Glomerular visceral epithelial cell (primary cell): ENCODE measurements at regions not wholly inside any gene's neighbourhood (a gene's known extent, or its start where the extent isn't known, plus 50 kb on each side); places are given as distances from the start of the nearest gene placed in this dataset.
"Not testable (repeated sequence)": the region's sequence is repeated elsewhere in the genome, so short reads cannot be mapped to it uniquely, and the experiment has no call there.

Source experiments
- DNase-seq: peaks from one replicate; pipeline ENCODE4 v3.0.0-alpha.2; 2016; ENCODE audit errors: extremely low spot score

- DNase-seq = no peak
Observed at GRCh38 chr13:37225414-37226070, 120.1 kb upstream of the CSNK1A1L start.

GRCh38 chr13:37216331-37216730, 110.9 kb upstream of the CSNK1A1L start:
- no peak for DNase-seq

GRCh38 chr13:37212826-37213225, 107.4 kb upstream of the CSNK1A1L start:
- no peak for DNase-seq

- DNase-seq = no peak
Observed at GRCh38 chr13:37211487-37211886, 106.0 kb upstream of the CSNK1A1L start.

GRCh38 chr13:37209621-37210580, 104.4 kb upstream of the CSNK1A1L start:
- no peak for DNase-seq

- DNase-seq = no peak
Observed at GRCh38 chr13:37207691-37208451, 102.4 kb upstream of the CSNK1A1L start.

- no peak for DNase-seq
Observed at GRCh38 chr13:37202264-37202663, 96.8 kb upstream of the CSNK1A1L start.

GRCh38 chr13:37201081-37201480, 95.6 kb upstream of the CSNK1A1L start:
- DNase-seq = no peak

GRCh38 chr13:37198629-37199028, 93.2 kb upstream of the CSNK1A1L start:
- no peak for DNase-seq

GRCh38 chr13:37195621-37196020, 90.2 kb upstream of the CSNK1A1L start:
- no peak for DNase-seq

GRCh38 chr13:37194428-37194861, 89.0 kb upstream of the CSNK1A1L start:
- DNase-seq = no peak

GRCh38 chr13:37192956-37193355, 87.5 kb upstream of the CSNK1A1L start:
- DNase-seq = no peak

GRCh38 chr13:37187621-37188020, 82.2 kb upstream of the CSNK1A1L start:
- DNase-seq = no peak

- no peak for DNase-seq
Observed at GRCh38 chr13:37187105-37187504, 81.6 kb upstream of the CSNK1A1L start.

- no peak for DNase-seq
Observed at GRCh38 chr13:37181620-37182019, 76.2 kb upstream of the CSNK1A1L start.

- no peak for DNase-seq
Observed at GRCh38 chr13:37179645-37180044, 74.2 kb upstream of the CSNK1A1L start.

- no peak for DNase-seq
Observed at GRCh38 chr13:37177125-37177524, 71.7 kb upstream of the CSNK1A1L start.

- no peak for DNase-seq
Observed at GRCh38 chr13:37175996-37176395, 70.5 kb upstream of the CSNK1A1L start.

- DNase-seq = no peak
Observed at GRCh38 chr13:37173214-37173613, 67.8 kb upstream of the CSNK1A1L start.

- DNase-seq = not testable (repeated sequence)
Observed at GRCh38 chr13:37172226-37172625, 66.8 kb upstream of the CSNK1A1L start.

- DNase-seq = no peak
Observed at GRCh38 chr13:37168926-37169325, 63.5 kb upstream of the CSNK1A1L start.

GRCh38 chr13:37168151-37168550, 62.7 kb upstream of the CSNK1A1L start:
- no peak for DNase-seq
